ENCODE measurements at regions not wholly inside any gene's neighbourhood (a gene's known extent, or its start where the extent isn't known, plus 50 kb on each side); places are given as distances from the start of the nearest gene placed in this dataset.
"Not testable (repeated sequence)": the region's sequence is repeated elsewhere in the genome, so short reads cannot be mapped to it uniquely, and the experiment has no call there.

GRCh38 chr4:77268108-77268507 is 111.1 kb downstream of the CCNG2 start:
- in situ Hi-C loops (cut with HindIII; ENCODE audit: low sequenced_read_pairs): no loop called here
- TF ChIP-seq, protein P1, sequence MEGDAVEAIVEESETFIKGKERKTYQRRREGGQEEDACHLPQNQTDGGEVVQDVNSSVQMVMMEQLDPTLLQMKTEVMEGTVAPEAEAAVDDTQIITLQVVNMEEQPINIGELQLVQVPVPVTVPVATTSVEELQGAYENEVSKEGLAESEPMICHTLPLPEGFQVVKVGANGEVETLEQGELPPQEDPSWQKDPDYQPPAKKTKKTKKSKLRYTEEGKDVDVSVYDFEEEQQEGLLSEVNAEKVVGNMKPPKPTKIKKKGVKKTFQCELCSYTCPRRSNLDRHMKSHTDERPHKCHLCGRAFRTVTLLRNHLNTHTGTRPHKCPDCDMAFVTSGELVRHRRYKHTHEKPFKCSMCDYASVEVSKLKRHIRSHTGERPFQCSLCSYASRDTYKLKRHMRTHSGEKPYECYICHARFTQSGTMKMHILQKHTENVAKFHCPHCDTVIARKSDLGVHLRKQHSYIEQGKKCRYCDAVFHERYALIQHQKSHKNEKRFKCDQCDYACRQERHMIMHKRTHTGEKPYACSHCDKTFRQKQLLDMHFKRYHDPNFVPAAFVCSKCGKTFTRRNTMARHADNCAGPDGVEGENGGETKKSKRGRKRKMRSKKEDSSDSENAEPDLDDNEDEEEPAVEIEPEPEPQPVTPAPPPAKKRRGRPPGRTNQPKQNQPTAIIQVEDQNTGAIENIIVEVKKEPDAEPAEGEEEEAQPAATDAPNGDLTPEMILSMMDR (IDR thresholded peaks at IDR 0.05; ENCODE audit: low read depth, low read length): no peak
- DNase-seq (ENCODE audit: low read depth, low spot score): no peak
- H3K4me3 ChIP-seq (ENCODE audit: low read depth, low read length): no peak overlapping the region

- H3K4me3 ChIP-seq (ENCODE audit: low read depth, low read length): no peak overlapping the region
- no peak for DNase-seq (ENCODE audit: low read depth, low spot score)
- in situ Hi-C loops (cut with HindIII; ENCODE audit: low sequenced_read_pairs): no loop called here
- TF ChIP-seq, protein P1 (IDR thresholded peaks at IDR 0.05; ENCODE audit: low read depth, low read length): no peak
Measured at GRCh38 chr4:77269505-77269904, 112.5 kb downstream of the CCNG2 start.

DNA sequence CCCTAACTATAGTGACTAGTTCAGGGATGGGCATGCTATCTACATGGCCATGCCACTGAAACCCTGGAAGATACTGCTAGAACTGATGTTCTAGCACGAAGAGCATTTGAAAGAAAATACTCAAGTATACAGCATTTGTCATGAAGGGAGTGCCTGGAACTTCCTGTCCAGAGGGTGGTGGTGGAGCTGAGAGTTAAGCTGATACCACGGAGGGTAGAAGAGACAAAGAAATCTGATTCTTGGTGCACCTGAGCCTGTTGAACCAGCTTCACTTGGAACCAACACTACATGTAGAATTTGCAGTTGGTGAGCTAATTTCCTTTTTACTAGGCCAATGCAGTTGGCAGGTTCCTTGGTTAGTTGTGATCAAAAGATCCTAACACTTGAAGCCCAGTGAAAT is 116.4 kb downstream of the CCNG2 start:
- DNase-seq (ENCODE audit: low read depth, low spot score): no peak
- TF ChIP-seq, protein P1 (IDR thresholded peaks at IDR 0.05; ENCODE audit: low read depth, low read length): no peak
- no peak overlapping the region for H3K4me3 ChIP-seq (ENCODE audit: low read depth, low read length)
- in situ Hi-C loops (cut with HindIII; ENCODE audit: low sequenced_read_pairs): no loop called here

- DNase-seq (ENCODE audit: low read depth, low spot score); in situ Hi-C loops (cut with HindIII; ENCODE audit: low sequenced_read_pairs); H3K4me3 ChIP-seq (ENCODE audit: low read depth, low read length): not testable (repeated sequence)
Measured at GRCh38 chr4:77279114-77279513, 122.1 kb downstream of the CCNG2 start.

DNA sequence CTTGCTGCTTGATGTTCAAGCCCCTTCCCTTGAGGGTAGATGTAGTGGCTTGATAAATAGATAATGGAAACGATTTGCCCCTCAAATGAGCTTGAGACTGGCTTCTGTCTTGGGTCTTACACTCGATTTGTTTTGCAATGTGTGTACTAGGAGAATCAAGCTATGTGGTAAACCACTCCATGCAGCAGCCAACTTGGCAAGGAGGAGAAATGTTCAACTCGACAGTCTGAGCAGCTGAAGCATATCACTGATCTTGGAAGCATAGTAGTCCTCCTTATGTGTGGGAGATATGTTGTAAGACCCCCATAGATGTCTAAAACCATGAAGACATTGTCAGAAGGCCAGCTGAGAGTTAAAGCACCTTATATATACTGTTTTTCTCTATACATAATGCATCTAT is 125.3 kb downstream of the CCNG2 start:
- no peak overlapping the region for H3K4me3 ChIP-seq (ENCODE audit: low read depth, low read length)
- no peak for DNase-seq (ENCODE audit: low read depth, low spot score)
- in situ Hi-C loops (cut with HindIII; ENCODE audit: low sequenced_read_pairs): no loop called here
- TF ChIP-seq, protein P1 (IDR thresholded peaks at IDR 0.05; ENCODE audit: low read depth, low read length): no peak

DNA sequence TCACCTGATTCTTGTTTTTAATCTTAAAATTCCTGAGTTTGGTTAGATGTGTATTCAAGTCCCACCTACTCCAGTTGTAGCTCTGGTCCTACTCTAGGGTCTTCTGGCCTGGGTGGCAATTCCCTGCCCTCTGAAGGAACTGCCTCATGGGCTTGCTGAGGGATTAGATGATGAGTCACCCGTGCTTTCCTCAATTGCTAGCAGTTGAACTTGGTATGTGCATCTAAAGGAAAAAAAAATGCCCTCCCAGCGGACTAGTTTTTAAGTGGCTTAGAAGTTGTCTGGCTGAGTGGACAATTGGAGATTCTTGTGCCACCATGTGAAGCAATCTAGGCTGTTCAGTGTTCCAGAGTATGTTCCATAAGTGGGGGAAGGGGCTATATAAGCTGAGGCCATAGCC is 127.0 kb downstream of the CCNG2 start:
- TF ChIP-seq, protein P1 (IDR thresholded peaks at IDR 0.05; ENCODE audit: low read depth, low read length): no peak
- no peak overlapping the region for H3K4me3 ChIP-seq (ENCODE audit: low read depth, low read length)
- in situ Hi-C loops (cut with HindIII; ENCODE audit: low sequenced_read_pairs): no loop called here
- no peak for DNase-seq (ENCODE audit: low read depth, low spot score)

DNA sequence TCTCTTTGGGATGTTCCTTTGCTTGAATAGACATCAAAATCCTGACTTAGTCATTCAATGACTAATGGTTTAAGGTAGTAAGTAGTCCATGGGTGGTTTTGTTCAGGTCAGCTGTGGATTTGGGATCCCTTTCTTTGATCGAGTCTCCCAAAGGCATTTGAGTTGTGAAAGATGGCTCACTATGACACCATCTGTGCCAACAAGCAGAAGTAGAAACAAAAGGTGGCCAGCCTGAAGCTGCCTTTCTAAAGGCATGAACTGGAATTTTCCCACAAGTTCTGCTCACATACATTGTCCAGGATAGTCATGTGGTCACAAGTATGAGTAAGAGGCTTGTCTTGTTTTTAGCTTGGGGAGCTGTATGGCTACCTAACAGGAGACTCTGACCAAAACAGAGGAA is 129.9 kb downstream of the CCNG2 start:
- TF ChIP-seq, protein P1 (IDR thresholded peaks at IDR 0.05; ENCODE audit: low read depth, low read length): no peak
- in situ Hi-C loops (cut with HindIII; ENCODE audit: low sequenced_read_pairs): no loop called here
- DNase-seq (ENCODE audit: low read depth, low spot score): no peak
- no peak overlapping the region for H3K4me3 ChIP-seq (ENCODE audit: low read depth, low read length)
